Trophoblast cell (in vitro differentiated cells and primary cell): ENCODE measurements at regions not wholly inside any gene's neighbourhood (a gene's known extent, or its start where the extent isn't known, plus 50 kb on each side); places are given as distances from the start of the nearest gene placed in this dataset.

Experiments used
- DNase-seq, 2 donors: peaks; one replicate each; pipeline ENCODE4 v3.0.0-alpha.2; 2016
- H2AFZ ChIP-seq: 2 replicates; pipeline ENCODE4 v1.6.1; 2013; ENCODE audit warnings: low read length, moderate library complexity, mild to moderate bottlenecking; ENCODE audit not compliant: insufficient read depth, poor library complexity
- H2AK5ac ChIP-seq: 2 replicates; pipeline ENCODE4 v1.6.1; 2013; ENCODE audit warnings: mild to moderate bottlenecking, low read length
- H2BK120ac ChIP-seq: 2 replicates; pipeline ENCODE4 v1.6.1; 2013; ENCODE audit warnings: low read length, mild to moderate bottlenecking, moderate library complexity; ENCODE audit not compliant: insufficient read depth, poor library complexity
- H2BK12ac ChIP-seq: 2 replicates; pipeline ENCODE4 v1.6.1; 2013; ENCODE audit warnings: mild to moderate bottlenecking, low read length, moderate library complexity
- H2BK5ac ChIP-seq: 2 replicates; pipeline ENCODE4 v1.6.1; 2013; ENCODE audit warnings: low read length, low read depth, moderate library complexity, mild to moderate bottlenecking; ENCODE audit not compliant: poor library complexity
- H3K14ac ChIP-seq: 2 replicates; pipeline ENCODE4 v1.6.1; 2013; ENCODE audit warnings: mild to moderate bottlenecking, low read length
- H3K18ac ChIP-seq: 2 replicates; pipeline ENCODE4 v1.6.1; 2013; ENCODE audit warnings: mild to moderate bottlenecking, low read length
- H3K23ac ChIP-seq: 2 replicates; pipeline ENCODE4 v1.6.1; 2013; ENCODE audit warnings: low read length
- H3K27ac ChIP-seq: 2 replicates; pipeline ENCODE4 v1.5.1; 2013; ENCODE audit warnings: low read depth, mild to moderate bottlenecking, inconsistent platforms, low read length, moderate library complexity
- H3K27me3 ChIP-seq: 2 replicates; pipeline ENCODE4 v1.6.1; 2013; ENCODE audit warnings: inconsistent platforms, mild to moderate bottlenecking, low read length, moderate library complexity; ENCODE audit not compliant: insufficient read depth
- H3K36me3 ChIP-seq, 2 experiments: 1 replicate in 1 of 2; 2 replicates in 1 of 2; pipeline ENCODE4 v1.6.1; 2013; ENCODE audit warnings: low read length in 2 of 2, mild to moderate bottlenecking in 2 of 2, moderate library complexity in 1 of 2; ENCODE audit not compliant: insufficient read depth in 2 of 2, control insufficient read depth in 1 of 2
- H3K4ac ChIP-seq: 2 replicates; pipeline ENCODE4 v1.6.1; 2013; ENCODE audit warnings: low read depth, mild to moderate bottlenecking, low read length, moderate library complexity
- H3K4me1 ChIP-seq, 2 experiments: 1 replicate in 1 of 2; 2 replicates in 1 of 2; pipeline ENCODE4 v1.6.1; 2013; ENCODE audit warnings: low read length in 2 of 2, mild to moderate bottlenecking in 2 of 2, moderate library complexity in 1 of 2; ENCODE audit not compliant: insufficient read depth in 2 of 2, control insufficient read depth in 1 of 2
- H3K4me2 ChIP-seq: 2 replicates; pipeline ENCODE4 v1.6.1; 2013; ENCODE audit warnings: inconsistent platforms, mild to moderate bottlenecking, low read length, moderate library complexity
- H3K4me3 ChIP-seq: 2 replicates; pipeline ENCODE4 v1.5.1; 2013; ENCODE audit warnings: mild to moderate bottlenecking, low read depth, low read length, inconsistent platforms
- H3K79me1 ChIP-seq: one replicate; pipeline ENCODE4 v1.6.1; 2013; ENCODE audit warnings: low read length
- H3K79me2 ChIP-seq: 2 replicates; pipeline ENCODE4 v1.6.1; 2013; ENCODE audit warnings: low read length, mild to moderate bottlenecking; ENCODE audit not compliant: control insufficient read depth, insufficient read depth, poor library complexity
- H3K9ac ChIP-seq: 2 replicates; pipeline ENCODE4 v1.6.1; 2013; ENCODE audit warnings: mild to moderate bottlenecking, low read length
- H3K9me3 ChIP-seq: 2 replicates; pipeline ENCODE4 v1.6.1; 2013; ENCODE audit warnings: low read depth, mild to moderate bottlenecking, control low read depth, inconsistent platforms, low read length; ENCODE audit not compliant: insufficient read depth
- H4K12ac ChIP-seq: 2 replicates; pipeline ENCODE4 v1.6.1; 2013; ENCODE audit warnings: low read depth, mild to moderate bottlenecking, low read length, moderate library complexity
- H4K8ac ChIP-seq: 2 replicates; pipeline ENCODE4 v1.6.1; 2013; ENCODE audit warnings: low read depth, mild to moderate bottlenecking, low read length, moderate library complexity
- H4K91ac ChIP-seq: one replicate; pipeline ENCODE4 v1.6.1; 2013; ENCODE audit warnings: low read depth, mild to moderate bottlenecking, low read length, moderate library complexity
- WGBS: extraction: QIAGEN DNeasy Blood & Tissue Kit; methylation state at CpG from one replicate; pipeline ENCODE4 v1.1.7; 2013; ENCODE audit warnings: missing lambda C conversion rate; ENCODE audit not compliant: insufficient read length, insufficient coverage; ENCODE audit errors: extremely low coverage; 5-methylcytosine and 5-hydroxymethylcytosine counted together

DNA sequence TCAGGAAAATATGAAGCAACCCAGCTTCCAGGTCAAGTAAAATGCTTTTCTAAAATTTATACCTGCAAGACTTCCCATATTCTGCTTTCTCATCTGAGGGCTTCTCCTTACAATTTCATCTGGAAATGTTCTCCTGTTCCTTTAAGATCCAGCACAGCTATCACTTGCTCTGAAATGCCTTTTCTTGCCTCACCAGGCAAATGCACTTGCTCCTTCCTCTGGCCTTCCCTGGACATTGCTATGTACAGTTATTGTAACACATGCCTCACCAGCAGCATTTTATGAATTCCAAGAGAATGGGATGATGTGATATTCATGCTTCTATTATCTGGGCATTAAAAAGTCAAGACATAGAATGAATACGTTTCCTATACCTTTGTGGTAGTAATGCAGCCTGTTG lies 842.1 kb upstream of the INTU start:
- Histone ChIP-seq H3K27ac (no peak overlapping the region), H3K4me3 (no peak overlapping the region), H3K14ac (no peak overlapping the region), H3K9me3 (no peaks in the 10 kb centered on the region), H2AFZ (no peak overlapping the region), H2BK5ac (no peak overlapping the region), H3K18ac (no peak overlapping the region), H3K23ac (no peak overlapping the region), H3K36me3 (no peaks in the 10 kb centered on the region), H3K4me2 (no peak overlapping the region), H3K4ac (no peak overlapping the region), H2BK120ac (no peak overlapping the region), H3K4me1 (no peaks in the 10 kb centered on the region), H3K27me3 (no peaks in the 10 kb centered on the region), H3K9ac (no peak overlapping the region), H4K91ac (no peak overlapping the region), H2BK12ac (no peak overlapping the region), H2AK5ac (no peak overlapping the region), H4K12ac (no peak overlapping the region), H3K79me1 (no peaks in the 10 kb centered on the region), H4K8ac (no peak overlapping the region), H3K79me2 (no peaks in the 10 kb centered on the region)
- DNase-seq = peak in 1 of 2 donors; percentile 27
- no CpG with 5 or more reads among the region's 1 CpG for WGBS

DNA sequence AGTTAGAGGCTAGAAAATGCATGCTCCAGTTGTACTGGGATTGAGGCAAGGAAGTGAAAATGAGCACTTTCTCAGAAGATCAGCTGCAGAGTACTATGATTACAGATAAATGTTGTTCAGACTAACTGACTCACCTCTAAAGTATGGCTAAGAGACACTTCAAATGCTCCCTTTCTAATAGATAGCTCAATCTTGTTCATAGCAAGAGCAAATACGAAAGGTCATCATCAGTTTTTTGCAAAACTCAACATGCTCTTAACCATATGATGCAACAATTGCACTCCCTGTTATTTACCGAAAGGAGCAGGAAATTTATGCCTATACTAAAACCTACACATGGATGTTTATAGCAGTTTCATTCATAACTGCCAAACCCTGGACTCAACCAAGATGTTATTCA lies 838.4 kb upstream of the INTU start:
- DNase-seq = no peak
- no peaks in the 10 kb centered on the region for H3K4me1 ChIP-seq
- no peak overlapping the region for H3K4me3 ChIP-seq
- no peak overlapping the region for H3K23ac ChIP-seq
- WGBS = no CpG with 5 or more reads among the region's 2 CpGs
- H4K8ac ChIP-seq = no peak overlapping the region
- H3K18ac ChIP-seq = no peak overlapping the region
- H2AK5ac ChIP-seq = no peak overlapping the region
- H3K36me3 ChIP-seq = no peaks in the 10 kb centered on the region
- no peak overlapping the region for H4K91ac ChIP-seq
- H3K14ac ChIP-seq = no peak overlapping the region
- H2BK120ac ChIP-seq = no peak overlapping the region
- no peak overlapping the region for H2BK5ac ChIP-seq
- H2AFZ ChIP-seq = no peak overlapping the region
- H3K79me1 ChIP-seq = no peaks in the 10 kb centered on the region
- no peak overlapping the region for H3K9ac ChIP-seq
- no peak overlapping the region for H4K12ac ChIP-seq
- no peak overlapping the region for H2BK12ac ChIP-seq
- no peak overlapping the region for H3K27ac ChIP-seq
- no peaks in the 10 kb centered on the region for H3K27me3 ChIP-seq
- H3K79me2 ChIP-seq = no peaks in the 10 kb centered on the region
- no peaks in the 10 kb centered on the region for H3K9me3 ChIP-seq
- no peak overlapping the region for H3K4ac ChIP-seq
- no peak overlapping the region for H3K4me2 ChIP-seq

DNA sequence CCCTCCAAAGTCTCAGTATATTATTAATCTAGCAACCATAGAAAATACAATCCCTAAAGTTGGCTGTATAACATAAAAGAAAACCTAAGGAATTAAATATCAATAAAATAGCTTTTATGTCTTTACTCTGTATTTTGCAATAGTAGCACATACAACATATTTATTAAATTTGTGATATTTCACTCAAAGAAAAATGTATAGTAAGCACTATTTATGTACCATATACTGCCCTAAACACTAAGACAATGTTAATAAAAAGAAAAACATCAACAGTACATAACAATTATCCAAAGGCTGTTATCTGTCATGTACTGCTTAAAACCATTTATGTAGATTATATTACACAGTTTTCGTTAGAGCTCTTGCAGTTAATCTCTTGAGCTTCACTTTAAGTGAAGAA lies 834.5 kb upstream of the INTU start:
- no peak overlapping the region for H4K91ac ChIP-seq
- H3K14ac ChIP-seq = no peak overlapping the region

DNA sequence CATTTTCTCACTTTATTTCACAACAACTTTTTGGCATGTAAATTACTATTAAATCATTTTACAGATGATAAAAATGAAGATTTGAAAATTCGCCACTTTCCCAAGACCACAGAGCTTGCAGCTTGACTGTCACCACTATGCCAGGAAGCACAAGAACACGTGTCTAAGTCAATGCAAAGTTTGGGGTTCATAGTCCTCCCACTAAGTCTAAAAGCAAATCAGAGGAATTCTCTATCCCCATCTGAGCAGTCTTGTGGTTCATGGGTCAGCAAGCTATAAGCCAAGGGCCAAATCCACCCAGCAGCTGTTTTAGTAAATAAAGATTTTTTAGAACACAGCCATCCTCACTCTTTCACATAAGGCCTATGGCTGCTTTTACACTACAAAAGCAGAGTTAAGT lies 833.3 kb upstream of the INTU start:
- Histone ChIP-seq H3K27me3 (no peaks in the 10 kb centered on the region), H4K91ac (no peak overlapping the region), H3K9ac (no peak overlapping the region), H4K12ac (no peak overlapping the region), H2BK5ac (no peak overlapping the region), H3K9me3 (no peaks in the 10 kb centered on the region), H4K8ac (no peak overlapping the region), H3K79me2 (no peaks in the 10 kb centered on the region), H3K18ac (no peak overlapping the region), H3K27ac (no peak overlapping the region), H2AK5ac (no peak overlapping the region), H3K79me1 (no peaks in the 10 kb centered on the region), H3K4me3 (no peak overlapping the region), H3K14ac (no peak overlapping the region), H3K4ac (no peak overlapping the region), H3K4me1 (no peaks in the 10 kb centered on the region), H3K36me3 (no peaks in the 10 kb centered on the region), H3K4me2 (no peak overlapping the region), H2BK12ac (no peak overlapping the region), H2BK120ac (no peak overlapping the region), H2AFZ (no peak overlapping the region), H3K23ac (no peak overlapping the region)
- WGBS = no CpG with 5 or more reads among the region's 2 CpGs
- no peak for DNase-seq

More for the DNA sequence above, 834.5 kb upstream of the INTU start:
- Histone ChIP-seq H3K36me3 (no peaks in the 10 kb centered on the region), H3K79me2 (no peaks in the 10 kb centered on the region), H3K79me1 (no peaks in the 10 kb centered on the region), H2AFZ (no peak overlapping the region), H2BK120ac (no peak overlapping the region), H3K4ac (no peak overlapping the region), H3K4me3 (no peak overlapping the region), H4K12ac (no peak overlapping the region), H3K27ac (no peak overlapping the region), H3K4me1 (no peaks in the 10 kb centered on the region), H3K9me3 (no peaks in the 10 kb centered on the region), H2AK5ac (no peak overlapping the region), H3K23ac (no peak overlapping the region), H3K18ac (no peak overlapping the region), H2BK12ac (no peak overlapping the region), H3K4me2 (no peak overlapping the region), H2BK5ac (no peak overlapping the region), H3K9ac (no peak overlapping the region), H3K27me3 (no peaks in the 10 kb centered on the region), H4K8ac (no peak overlapping the region)
- no peak for DNase-seq
- WGBS = no CpG with 5 or more reads among the region's 1 CpG
